ENCODE measurements at regions not wholly inside any gene's neighbourhood (a gene's known extent, or its start where the extent isn't known, plus 50 kb on each side); places are given as distances from the start of the nearest gene placed in this dataset.

DNA sequence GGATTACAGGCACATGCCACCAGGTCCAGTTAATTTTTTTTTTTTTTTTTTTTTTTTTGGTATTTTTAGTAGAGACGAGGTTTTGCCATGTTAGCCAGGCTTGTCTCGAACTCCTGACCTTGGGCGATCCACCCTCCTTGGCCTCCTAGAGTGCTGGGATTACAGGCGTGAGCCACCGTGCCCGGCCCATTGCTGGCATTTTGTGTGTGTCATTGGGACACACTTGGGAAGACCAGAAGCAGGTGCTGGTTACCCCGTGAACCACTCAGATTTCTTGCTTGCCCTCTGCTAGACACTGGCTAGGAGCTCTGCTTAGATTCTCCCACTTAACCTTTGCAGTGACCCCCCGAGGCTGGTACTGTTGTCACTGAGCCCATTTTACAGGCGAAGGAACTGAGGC, 229.3 kb downstream of the IRF8 start:
- Mint-ChIP-seq H3K27ac (ENCODE audit: unreplicated experiment) (no peak overlapping the region), H3K4me1 (ENCODE audit: unreplicated experiment) (no peaks in the 10 kb centered on the region), H3K36me3 (ENCODE audit: unreplicated experiment) (no peaks in the 10 kb centered on the region), H3K9me3 (ENCODE audit: unreplicated experiment) (no peaks in the 10 kb centered on the region), H3K4me3 (ENCODE audit: unreplicated experiment) (no peak overlapping the region), H3K27me3 (ENCODE audit: unreplicated experiment) (peaks cover 27% of the 10 kb centered on the region)
- DNase-seq (ENCODE audit: extremely low spot score, unreplicated experiment): no peak
- TF ChIP-seq, protein P1, sequence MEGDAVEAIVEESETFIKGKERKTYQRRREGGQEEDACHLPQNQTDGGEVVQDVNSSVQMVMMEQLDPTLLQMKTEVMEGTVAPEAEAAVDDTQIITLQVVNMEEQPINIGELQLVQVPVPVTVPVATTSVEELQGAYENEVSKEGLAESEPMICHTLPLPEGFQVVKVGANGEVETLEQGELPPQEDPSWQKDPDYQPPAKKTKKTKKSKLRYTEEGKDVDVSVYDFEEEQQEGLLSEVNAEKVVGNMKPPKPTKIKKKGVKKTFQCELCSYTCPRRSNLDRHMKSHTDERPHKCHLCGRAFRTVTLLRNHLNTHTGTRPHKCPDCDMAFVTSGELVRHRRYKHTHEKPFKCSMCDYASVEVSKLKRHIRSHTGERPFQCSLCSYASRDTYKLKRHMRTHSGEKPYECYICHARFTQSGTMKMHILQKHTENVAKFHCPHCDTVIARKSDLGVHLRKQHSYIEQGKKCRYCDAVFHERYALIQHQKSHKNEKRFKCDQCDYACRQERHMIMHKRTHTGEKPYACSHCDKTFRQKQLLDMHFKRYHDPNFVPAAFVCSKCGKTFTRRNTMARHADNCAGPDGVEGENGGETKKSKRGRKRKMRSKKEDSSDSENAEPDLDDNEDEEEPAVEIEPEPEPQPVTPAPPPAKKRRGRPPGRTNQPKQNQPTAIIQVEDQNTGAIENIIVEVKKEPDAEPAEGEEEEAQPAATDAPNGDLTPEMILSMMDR (IDR thresholded peaks at IDR 0.05): no peak

DNA sequence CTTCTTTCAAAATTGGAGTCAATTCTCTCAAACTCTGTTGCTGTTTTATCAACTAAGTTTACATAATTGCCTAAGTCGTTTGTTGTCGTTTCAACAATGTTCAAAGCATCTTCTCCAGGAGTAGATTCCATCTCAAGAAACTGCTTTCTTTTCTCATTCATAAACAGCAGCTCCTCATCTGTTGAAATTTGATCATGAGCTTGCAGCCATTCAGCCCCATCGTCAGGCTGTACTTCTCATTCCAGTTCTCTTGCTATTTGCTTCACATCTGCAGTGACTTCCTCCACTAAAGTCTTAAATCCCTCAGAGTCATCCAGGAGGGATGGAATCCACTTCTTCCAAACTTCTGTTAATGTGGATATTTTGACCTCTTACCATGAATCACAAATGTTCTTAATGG, 230.6 kb downstream of the IRF8 start:
- Mint-ChIP-seq H3K4me3 (ENCODE audit: unreplicated experiment) (no peak overlapping the region), H3K27me3 (ENCODE audit: unreplicated experiment) (peaks cover 23% of the 10 kb centered on the region), H3K9me3 (ENCODE audit: unreplicated experiment) (no peaks in the 10 kb centered on the region), H3K4me1 (ENCODE audit: unreplicated experiment) (no peaks in the 10 kb centered on the region), H3K27ac (ENCODE audit: unreplicated experiment) (no peak overlapping the region), H3K36me3 (ENCODE audit: unreplicated experiment) (no peaks in the 10 kb centered on the region)
- DNase-seq (ENCODE audit: extremely low spot score, unreplicated experiment): no peak
- TF ChIP-seq, protein P1 (IDR thresholded peaks at IDR 0.05): no peak

DNA sequence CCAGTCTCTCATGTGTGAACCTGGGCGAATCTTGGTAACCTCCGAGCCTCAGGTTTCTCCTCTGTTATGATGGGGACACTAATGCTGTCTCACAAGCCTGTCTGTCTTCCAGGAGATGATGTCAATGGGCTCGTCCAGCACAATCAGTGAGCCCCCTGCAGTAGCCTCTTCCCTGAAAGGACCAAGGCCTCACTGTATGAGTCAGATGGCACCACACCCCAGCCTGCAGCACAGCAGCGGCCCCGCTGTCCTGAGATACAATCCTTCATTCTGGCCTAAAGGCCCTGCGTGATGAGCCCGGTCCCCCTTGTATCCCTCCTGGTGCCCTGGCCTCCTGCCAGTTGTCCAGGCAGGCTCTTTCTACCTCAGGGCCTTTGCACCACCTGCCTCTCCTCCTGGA, 234.4 kb downstream of the IRF8 start:
- Mint-ChIP-seq H3K4me3 (ENCODE audit: unreplicated experiment) (no peak overlapping the region), H3K9me3 (ENCODE audit: unreplicated experiment) (no peaks in the 10 kb centered on the region), H3K36me3 (ENCODE audit: unreplicated experiment) (no peaks in the 10 kb centered on the region), H3K27me3 (ENCODE audit: unreplicated experiment) (peaks cover 12% of the 10 kb centered on the region), H3K4me1 (ENCODE audit: unreplicated experiment) (no peaks in the 10 kb centered on the region), H3K27ac (ENCODE audit: unreplicated experiment) (no peak overlapping the region)
- TF ChIP-seq, protein P1 (IDR thresholded peaks at IDR 0.05): no peak
- no peak for DNase-seq (ENCODE audit: extremely low spot score, unreplicated experiment)

DNA sequence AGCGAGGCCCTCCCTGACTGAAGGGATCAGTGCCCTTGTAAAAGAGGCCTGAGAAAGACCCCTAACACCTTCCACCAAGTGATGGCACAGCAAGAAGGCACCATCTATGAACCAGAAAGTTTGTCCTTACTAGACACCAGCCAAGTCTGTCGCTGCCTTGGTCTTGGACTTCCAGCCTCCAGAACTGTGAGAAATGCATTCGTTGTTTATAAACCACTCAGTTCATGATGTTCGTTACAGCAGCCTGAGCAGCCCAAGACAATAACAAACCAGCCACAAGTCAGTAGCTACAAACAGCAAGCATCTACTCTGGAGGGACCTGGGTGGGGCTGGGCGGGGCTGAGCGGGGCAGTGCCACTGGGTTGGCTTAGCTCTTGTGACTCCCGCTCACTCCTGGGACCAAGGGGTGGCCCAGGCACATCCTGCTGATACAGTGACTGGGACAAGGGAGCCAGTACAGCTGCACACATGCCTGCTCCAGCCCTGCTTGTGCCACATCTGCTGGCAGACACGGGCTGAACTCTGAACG, 234.9 kb downstream of the IRF8 start:
- DNase-seq (ENCODE audit: extremely low spot score, unreplicated experiment): no peak
- H3K27me3 Mint-ChIP-seq (ENCODE audit: unreplicated experiment): peaks cover 12% of the 10 kb centered on the region
- H3K36me3 Mint-ChIP-seq (ENCODE audit: unreplicated experiment): no peaks in the 10 kb centered on the region
- TF ChIP-seq, protein P1 (IDR thresholded peaks at IDR 0.05): no peak
- no peak overlapping the region for H3K4me3 Mint-ChIP-seq (ENCODE audit: unreplicated experiment)
- no peaks in the 10 kb centered on the region for H3K9me3 Mint-ChIP-seq (ENCODE audit: unreplicated experiment)
- H3K27ac Mint-ChIP-seq (ENCODE audit: unreplicated experiment): no peak overlapping the region
- no peaks in the 10 kb centered on the region for H3K4me1 Mint-ChIP-seq (ENCODE audit: unreplicated experiment)

DNA sequence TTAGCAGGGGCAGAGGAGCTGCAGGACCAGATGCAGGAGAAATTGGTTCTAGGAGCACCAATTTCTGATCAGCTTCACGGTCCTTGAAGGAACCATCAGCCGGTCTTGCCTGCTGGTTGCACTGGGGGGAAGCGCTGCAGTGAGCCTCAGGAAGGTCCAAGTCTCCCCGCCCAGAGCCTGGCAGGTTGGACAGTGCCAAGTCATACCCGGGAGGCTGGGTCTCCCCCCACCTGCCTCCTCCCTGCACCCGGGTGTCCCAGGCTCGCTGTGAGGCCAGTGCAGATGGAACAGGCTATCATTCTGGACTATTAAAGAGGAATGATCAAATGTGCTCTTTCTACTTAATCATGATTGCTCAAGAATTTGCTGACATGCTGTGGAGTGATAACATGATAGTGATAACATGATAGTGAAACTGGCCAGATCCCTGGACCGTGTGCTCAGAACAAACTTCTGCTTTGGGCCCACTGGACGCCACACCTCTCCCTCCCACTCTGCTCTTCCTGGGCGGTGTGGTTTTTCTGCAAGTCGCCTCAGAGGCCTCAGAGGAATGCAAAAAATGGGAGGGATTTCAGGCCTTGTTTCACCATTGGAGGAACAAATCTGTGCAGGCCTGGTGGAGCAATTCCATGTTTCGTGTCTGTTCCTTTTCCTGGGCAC, 236.0 kb downstream of the IRF8 start:
- Mint-ChIP-seq H3K27me3 (ENCODE audit: unreplicated experiment) (peaks cover 8% of the 10 kb centered on the region), H3K4me1 (ENCODE audit: unreplicated experiment) (no peaks in the 10 kb centered on the region), H3K36me3 (ENCODE audit: unreplicated experiment) (no peaks in the 10 kb centered on the region), H3K4me3 (ENCODE audit: unreplicated experiment) (no peak overlapping the region), H3K9me3 (ENCODE audit: unreplicated experiment) (no peaks in the 10 kb centered on the region), H3K27ac (ENCODE audit: unreplicated experiment) (no peak overlapping the region)
- no peak for DNase-seq (ENCODE audit: extremely low spot score, unreplicated experiment)
- TF ChIP-seq, protein P1 (IDR thresholded peaks at IDR 0.05): no peak
